Heart left ventricle (tissue), 16 donors: ENCODE measurements at regions not wholly inside any gene's neighbourhood (a gene's known extent, or its start where the extent isn't known, plus 50 kb on each side); places are given as distances from the start of the nearest gene placed in this dataset.

ENCODE experiments used
- ATAC-seq, 4 donors: fragments of 200-7000 bp; cut with Tn5 transposase; one replicate each; pipeline ENCODE4 v1.9.1; 2020 to 2022; ENCODE audit warnings: moderate library complexity in 4 of 4, mild to moderate bottlenecking in 3 of 4, moderate number of reproducible peaks in 1 of 4
- DNase-seq, 5 donors: peaks; one replicate each; pipeline ENCODE4 v3.0.0-alpha.2; 2020
- H3K27ac ChIP-seq, 12 donors: fragments of 200-600 bp; sonication (generic) in 4 of 12; one replicate each; pipeline versions ENCODE4 v1.5.0 to v1.8.0; 2016 to 2022; ENCODE audit warnings: mild to moderate bottlenecking in 2 of 12
- H3K27me3 ChIP-seq, 9 donors: fragments of 200-600 bp; sonication (generic) in 2 of 9; one replicate each; pipeline versions ENCODE4 v1.5.1 to v1.8.0; 2016 to 2022; ENCODE audit warnings: mild to moderate bottlenecking in 3 of 9
- H3K36me3 ChIP-seq, 9 donors: fragments of 200-600 bp; sonication (generic) in 2 of 9; one replicate each; pipeline versions ENCODE4 v1.5.0 to v1.8.0; 2018 to 2022; ENCODE audit warnings: mild to moderate bottlenecking in 2 of 9
- H3K4me1 ChIP-seq, 12 donors: fragments of 200-600 bp; sonication (generic) in 4 of 12; one replicate each; pipeline versions ENCODE4 v1.5.0 to v1.8.0; 2016 to 2022; ENCODE audit warnings: mild to moderate bottlenecking in 3 of 12
- H3K4me3 ChIP-seq, 12 donors: fragments of 200-600 bp; sonication (generic) in 4 of 12; one replicate each; pipeline versions ENCODE4 v1.5.0 to v1.8.0; 2017 to 2022; ENCODE audit warnings: mild to moderate bottlenecking in 9 of 12, moderate library complexity in 4 of 12
- H3K9me3 ChIP-seq, 12 donors: fragments of 200-600 bp; sonication (generic) in 4 of 12; one replicate each; pipeline versions ENCODE4 v1.5.0 to v1.8.0; 2016 to 2022; ENCODE audit warnings: mild to moderate bottlenecking in 1 of 12
- CTCF ChIP-seq, 12 donors: fragments of 200-600 bp; sonication (generic) in 4 of 12; IDR thresholded peaks; one replicate each; pipeline versions ENCODE4 v1.5.0 to v1.8.0; 2018 to 2022; ENCODE audit warnings: antibody characterized with exemption in 12 of 12, mild to moderate bottlenecking in 5 of 12
- POLR2A ChIP-seq, 2 donors: fragments of 450-650 bp; IDR thresholded peaks; one replicate each; pipeline ENCODE4 v1.6.1; 2017; ENCODE audit warnings: antibody characterized with exemption in 2 of 2, mild to moderate bottlenecking in 2 of 2, moderate library complexity in 2 of 2
- WGBS, 4 donors: extraction: QIAGEN DNeasy Blood & Tissue Kit in 2 of 4; methylation state at CpG; one replicate each; pipeline versions ENCODE4 v1.1.5 to v1.1.7; 2013 to 2018; 5-methylcytosine and 5-hydroxymethylcytosine counted together
- intact Hi-C, 10 donors: fragments of 100-400 bp; cut with DNase I; formaldehyde crosslinking; loops; one replicate each; pipeline versions ENCODE4 v1.11.1 to v1.14.2; 2022
- donor health status: ischemic (EF 13 %, LVEDD 7.1; RV severe dilation, severe dysfunction).
- donor health status: healthy with polysubstance abuse.
- donor health status: DM: no; HTN: yes; CAD: no.
- donor health status: DM: no; HTN: no; CAD: no.
- donor health status: ischemic (EF 25% LVEDD 6.9; RV normal size, moderate dysfunction).
- donor health status: ischemic (EF 25% LVEDD 5.7; RV mildly dilated, moderate dysfunction).
- donor health status: healthy.
- donor health status: DM: yes; HTN: yes; CAD: no.
- donor health status: ischemic (EF 35%, LVEDD 5.7; RV mildly dilated, moderate dysfunction).
- donor health status: nonischemic (EF 11% LVEDD 7.7; RV severe dilation, severe dysfunction).
- donor health status: DM: yes; HTN: yes; CAD: no.
- donor health status: PGD.
- donor health status: ischemic (EF 29% LVEDD 5.4; RV normal size, mild dysfunction).
- donor health status: nonischemic (EF 23%, LVEDD 6.1; RV moderate dilation, normal function).

- Histone ChIP-seq H3K9me3 (no peaks in the 10 kb centered on the region), H3K27me3 (no peaks in the 10 kb centered on the region), H3K36me3 (no peaks in the 10 kb centered on the region), H3K4me3 (no peak overlapping the region), H3K27ac (no peak overlapping the region), H3K4me1 (peaks cover 0 to 6% (median 0%) of the 10 kb centered on the region in 12 donors)
- intact Hi-C loops = loop anchor here in 7 of 10 donors (10.0 kb wide), 6 partner anchors 145 to 285 kb away; partner anchors contain the start of genes CAMKMT (in 1 of the 7) and PREPL (in 1 of the 7)
- ATAC-seq (no peak), DNase-seq (no peak)
- TF ChIP-seq CTCF (IDR thresholded peaks at IDR 0.05) = no peak
- TF ChIP-seq POLR2A (IDR thresholded peaks at IDR 0.05) = no peak
- WGBS, 4 donors = 71 to 83% (median 77%) methylated on average over 3 of the region's 3 CpGs
Observed at GRCh38 chr2:44079686-44080085, 83.9 kb upstream of the LRPPRC start.

GRCh38 chr2:44083054-44083453 is 85.6 kb upstream of the PPM1B start:
- intact Hi-C loops = loop anchor here in 7 of 10 donors (10.0 kb wide), 6 partner anchors 142 to 282 kb away; partner anchors contain the start of genes CAMKMT (in 1 of the 7) and PREPL (in 1 of the 7)
- Histone ChIP-seq H3K4me3 (no peak overlapping the region), H3K4me1 (peaks cover 0 to 12% (median 5%) of the 10 kb centered on the region in 12 donors), H3K9me3 (no peaks in the 10 kb centered on the region), H3K27me3 (no peaks in the 10 kb centered on the region), H3K27ac (no peak overlapping the region), H3K36me3 (no peaks in the 10 kb centered on the region)
- TF ChIP-seq CTCF (IDR thresholded peaks at IDR 0.05) = no peak
- DNase-seq (no peak), ATAC-seq (no peak)
- 81 to 86% (median 85%) methylated on average over 4 of the region's 4 CpGs for WGBS, 4 donors

- no peak for TF ChIP-seq CTCF (IDR thresholded peaks at IDR 0.05)
- no peak for TF ChIP-seq POLR2A (IDR thresholded peaks at IDR 0.05)
- ATAC-seq (no peak), DNase-seq (no peak)
- no peak overlapping the region for H3K4me3 ChIP-seq
- no peaks in the 10 kb centered on the region for H3K27me3 ChIP-seq
- no peak overlapping the region for H3K27ac ChIP-seq
- intact Hi-C loops = loop anchor here in 9 of 10 donors (5.0 to 10.0 kb wide), 13 partner anchors 82 to 280 kb away; partner anchors contain the start of genes PPM1B (in 4 of the 9), CAMKMT (in 2 of the 9) and PREPL (in 2 of the 9)
- no peaks in the 10 kb centered on the region for H3K9me3 ChIP-seq
- H3K36me3 ChIP-seq = no peaks in the 10 kb centered on the region
- peaks cover 0 to 12% (median 5%) of the 10 kb centered on the region in 12 donors for H3K4me1 ChIP-seq
- 90 to 93% (median 91%) methylated on average over 5 of the region's 5 CpGs for WGBS, 4 donors
Observed at GRCh38 chr2:44084850-44085249, 83.8 kb upstream of the PPM1B start.

GRCh38 chr2:44086629-44087028 is 82.0 kb upstream of the PPM1B start:
- WGBS, 4 donors = 82 to 86% (median 83%) methylated on average over 12 of the region's 12 CpGs
- Histone ChIP-seq H3K27me3 (no peaks in the 10 kb centered on the region), H3K4me3 (peak overlapping the region in 9 of 12 donors; percentile 38 to 59 (median 45)), H3K9me3 (no peaks in the 10 kb centered on the region), H3K4me1 (peaks cover 0 to 12% (median 5%) of the 10 kb centered on the region in 12 donors), H3K36me3 (no peaks in the 10 kb centered on the region), H3K27ac (peak overlapping the region in 5 of 12 donors; percentile 44 to 82 (median 67))
- intact Hi-C loops = loop anchor here in 9 of 10 donors (1.0 to 10.0 kb wide), 16 partner anchors 81 to 392 kb away; partner anchors contain the start of genes PPM1B (in 6 of the 9), CAMKMT (in 2 of the 9) and PREPL (in 2 of the 9)
- TF ChIP-seq CTCF (IDR thresholded peaks at IDR 0.05) = no peak
- TF ChIP-seq POLR2A (IDR thresholded peaks at IDR 0.05) = no peak
- ATAC-seq (no peak), DNase-seq (no peak)
